ENCODE measurements at regions not wholly inside any gene's neighbourhood (a gene's known extent, or its start where the extent isn't known, plus 50 kb on each side); places are given as distances from the start of the nearest gene placed in this dataset.

DNA sequence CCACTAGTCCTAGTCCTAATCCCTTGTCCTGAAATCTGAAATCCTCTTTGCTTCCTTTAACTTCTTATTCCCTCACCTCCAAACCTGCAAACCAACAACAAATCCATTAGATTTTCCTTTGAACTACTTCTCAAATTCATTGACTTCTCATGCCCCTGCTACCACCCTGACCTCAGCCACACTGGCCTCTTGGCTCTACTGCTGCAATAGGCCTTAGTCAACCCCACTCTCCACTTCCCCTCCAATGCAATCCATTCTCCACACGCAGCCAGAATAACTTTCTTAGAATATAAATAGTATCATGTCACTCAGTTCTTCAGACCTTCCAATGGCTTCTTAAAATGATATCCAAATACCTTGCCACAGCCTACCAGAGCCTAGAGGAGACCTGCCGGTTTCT lies 131.1 kb upstream of the GADL1 start:
- Histone ChIP-seq H3K9me3 (ENCODE audit: insufficient read depth, low read depth, low read length) (peaks cover 5% of the 10 kb centered on the region), H2AFZ (ENCODE audit: low read depth, low read length) (no peak overlapping the region), H4K20me1 (ENCODE audit: insufficient read depth, low read length) (no peaks in the 10 kb centered on the region), H3K4me1 (ENCODE audit: insufficient read depth, low read length) (no peaks in the 10 kb centered on the region), H3K4me3 (ENCODE audit: insufficient read depth, low read depth, low read length) (no peak overlapping the region), H3K9ac (ENCODE audit: low read length) (no peak overlapping the region), H3K27ac (ENCODE audit: low read depth, low read length) (no peak overlapping the region), H3K27me3 (ENCODE audit: insufficient read depth, low read length) (no peaks in the 10 kb centered on the region), H3K36me3 (ENCODE audit: insufficient read depth, low read length) (no peaks in the 10 kb centered on the region), H3K4me2 (ENCODE audit: low read length) (no peak overlapping the region), H3K79me2 (ENCODE audit: insufficient read depth, low read length) (no peaks in the 10 kb centered on the region)
- Mint-ChIP-seq H3K27ac (ENCODE audit: unreplicated experiment) (no peak overlapping the region), H3K4me3 (ENCODE audit: unreplicated experiment) (no peak overlapping the region), H3K4me1 (ENCODE audit: low read depth, unreplicated experiment) (no peaks in the 10 kb centered on the region), H3K36me3 (ENCODE audit: low read depth, unreplicated experiment) (no peaks in the 10 kb centered on the region), H3K27me3 (ENCODE audit: low read depth, unreplicated experiment) (no peaks in the 10 kb centered on the region), H3K9me3 (ENCODE audit: unreplicated experiment) (peaks cover 16% of the 10 kb centered on the region)
- DNase-seq (ENCODE audit: low read depth) (no peak), FAIRE-seq (no peak)
- TF ChIP-seq, protein P1, sequence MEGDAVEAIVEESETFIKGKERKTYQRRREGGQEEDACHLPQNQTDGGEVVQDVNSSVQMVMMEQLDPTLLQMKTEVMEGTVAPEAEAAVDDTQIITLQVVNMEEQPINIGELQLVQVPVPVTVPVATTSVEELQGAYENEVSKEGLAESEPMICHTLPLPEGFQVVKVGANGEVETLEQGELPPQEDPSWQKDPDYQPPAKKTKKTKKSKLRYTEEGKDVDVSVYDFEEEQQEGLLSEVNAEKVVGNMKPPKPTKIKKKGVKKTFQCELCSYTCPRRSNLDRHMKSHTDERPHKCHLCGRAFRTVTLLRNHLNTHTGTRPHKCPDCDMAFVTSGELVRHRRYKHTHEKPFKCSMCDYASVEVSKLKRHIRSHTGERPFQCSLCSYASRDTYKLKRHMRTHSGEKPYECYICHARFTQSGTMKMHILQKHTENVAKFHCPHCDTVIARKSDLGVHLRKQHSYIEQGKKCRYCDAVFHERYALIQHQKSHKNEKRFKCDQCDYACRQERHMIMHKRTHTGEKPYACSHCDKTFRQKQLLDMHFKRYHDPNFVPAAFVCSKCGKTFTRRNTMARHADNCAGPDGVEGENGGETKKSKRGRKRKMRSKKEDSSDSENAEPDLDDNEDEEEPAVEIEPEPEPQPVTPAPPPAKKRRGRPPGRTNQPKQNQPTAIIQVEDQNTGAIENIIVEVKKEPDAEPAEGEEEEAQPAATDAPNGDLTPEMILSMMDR (IDR thresholded peaks at IDR 0.05; ENCODE audit: insufficient read depth, low read depth, low read length): no peak

DNA sequence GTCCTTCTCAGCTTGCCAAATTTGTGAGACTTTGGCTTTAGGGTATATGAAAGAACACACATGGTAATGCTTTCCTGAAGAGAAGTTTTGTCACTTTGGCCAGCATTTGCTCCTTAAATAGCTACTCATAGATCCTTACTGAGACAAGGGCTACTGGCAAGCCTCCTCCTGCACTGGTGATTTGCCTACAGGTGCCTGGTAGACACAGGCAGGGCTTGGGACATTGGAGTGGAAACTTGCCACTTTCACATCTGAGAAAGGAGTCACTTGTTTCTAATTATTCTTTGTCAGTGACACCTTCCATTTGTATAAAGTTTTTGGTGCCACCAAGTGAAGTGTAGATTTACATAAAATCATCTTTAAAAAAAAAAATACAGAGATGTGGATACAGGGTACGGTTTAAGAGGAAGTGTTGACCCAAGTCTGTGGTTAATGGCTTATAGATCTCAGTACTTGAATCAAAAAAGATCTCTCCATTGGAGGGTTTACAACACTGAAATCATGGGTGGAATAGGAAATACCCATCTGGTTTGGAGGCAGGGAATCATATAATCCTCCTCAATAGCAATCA lies 132.8 kb upstream of the GADL1 start:
- FAIRE-seq (no peak), DNase-seq (ENCODE audit: low read depth) (no peak)
- no peak overlapping the region for H3K4me3 ChIP-seq (ENCODE audit: insufficient read depth, low read depth, low read length)
- H3K27ac ChIP-seq (ENCODE audit: low read depth, low read length): no peak overlapping the region
- H3K9ac ChIP-seq (ENCODE audit: low read length): no peak overlapping the region
- no peaks in the 10 kb centered on the region for H3K27me3 ChIP-seq (ENCODE audit: insufficient read depth, low read length)
- no peak overlapping the region for H3K4me3 Mint-ChIP-seq (ENCODE audit: unreplicated experiment)
- no peaks in the 10 kb centered on the region for H3K36me3 Mint-ChIP-seq (ENCODE audit: low read depth, unreplicated experiment)
- no peaks in the 10 kb centered on the region for H3K4me1 Mint-ChIP-seq (ENCODE audit: low read depth, unreplicated experiment)
- no peaks in the 10 kb centered on the region for H3K36me3 ChIP-seq (ENCODE audit: insufficient read depth, low read length)
- no peaks in the 10 kb centered on the region for H3K4me1 ChIP-seq (ENCODE audit: insufficient read depth, low read length)
- no peak overlapping the region for H2AFZ ChIP-seq (ENCODE audit: low read depth, low read length)
- peaks cover 5% of the 10 kb centered on the region for H3K9me3 ChIP-seq (ENCODE audit: insufficient read depth, low read depth, low read length)
- no peaks in the 10 kb centered on the region for H3K79me2 ChIP-seq (ENCODE audit: insufficient read depth, low read length)
- H3K9me3 Mint-ChIP-seq (ENCODE audit: unreplicated experiment): peaks cover 18% of the 10 kb centered on the region
- no peak overlapping the region for H3K4me2 ChIP-seq (ENCODE audit: low read length)
- no peaks in the 10 kb centered on the region for H4K20me1 ChIP-seq (ENCODE audit: insufficient read depth, low read length)
- H3K27ac Mint-ChIP-seq (ENCODE audit: unreplicated experiment): no peak overlapping the region
- no peaks in the 10 kb centered on the region for H3K27me3 Mint-ChIP-seq (ENCODE audit: low read depth, unreplicated experiment)
- TF ChIP-seq EZH2 (IDR thresholded peaks at IDR 0.05; ENCODE audit: insufficient read depth, low read length): no peak
- TF ChIP-seq, protein P1 (IDR thresholded peaks at IDR 0.05; ENCODE audit: insufficient read depth, low read depth, low read length): no peak

DNA sequence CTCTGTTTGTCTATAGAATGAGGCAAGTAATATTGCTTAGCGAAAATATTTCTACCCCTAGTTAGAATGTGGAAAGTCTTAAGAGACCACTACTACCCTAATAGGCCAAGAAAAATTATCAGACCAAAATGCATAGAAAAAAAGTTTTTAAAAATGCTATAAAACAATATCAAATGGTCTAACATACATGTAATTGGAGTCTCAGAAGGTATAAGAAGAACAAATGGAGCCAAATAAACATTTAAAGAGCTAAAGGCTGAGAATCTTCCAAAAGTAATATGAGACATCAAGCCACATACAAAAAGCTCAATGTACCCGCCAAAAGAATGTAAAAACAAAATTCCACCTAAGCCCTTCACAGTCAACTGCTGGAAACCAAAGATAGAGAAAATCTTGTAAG lies 133.5 kb upstream of the GADL1 start:
- H3K4me2 ChIP-seq (ENCODE audit: low read length): no peak overlapping the region
- no peak overlapping the region for H3K27ac ChIP-seq (ENCODE audit: low read depth, low read length)
- H3K4me1 Mint-ChIP-seq (ENCODE audit: low read depth, unreplicated experiment): no peaks in the 10 kb centered on the region
- H3K36me3 ChIP-seq (ENCODE audit: insufficient read depth, low read length): no peaks in the 10 kb centered on the region
- FAIRE-seq (no peak), DNase-seq (ENCODE audit: low read depth) (no peak)
- peaks cover 5% of the 10 kb centered on the region for H3K9me3 ChIP-seq (ENCODE audit: insufficient read depth, low read depth, low read length)
- no peaks in the 10 kb centered on the region for H4K20me1 ChIP-seq (ENCODE audit: insufficient read depth, low read length)
- no peak overlapping the region for H2AFZ ChIP-seq (ENCODE audit: low read depth, low read length)
- H3K79me2 ChIP-seq (ENCODE audit: insufficient read depth, low read length): no peaks in the 10 kb centered on the region
- no peak overlapping the region for H3K27ac Mint-ChIP-seq (ENCODE audit: unreplicated experiment)
- TF ChIP-seq, protein P1 (IDR thresholded peaks at IDR 0.05; ENCODE audit: insufficient read depth, low read depth, low read length): no peak
- TF ChIP-seq EZH2 (IDR thresholded peaks at IDR 0.05; ENCODE audit: insufficient read depth, low read length): no peak
- H3K27me3 Mint-ChIP-seq (ENCODE audit: low read depth, unreplicated experiment): no peaks in the 10 kb centered on the region
- no peak overlapping the region for H3K4me3 Mint-ChIP-seq (ENCODE audit: unreplicated experiment)
- H3K4me1 ChIP-seq (ENCODE audit: insufficient read depth, low read length): no peaks in the 10 kb centered on the region
- no peak overlapping the region for H3K4me3 ChIP-seq (ENCODE audit: insufficient read depth, low read depth, low read length)
- no peak overlapping the region for H3K9ac ChIP-seq (ENCODE audit: low read length)
- no peaks in the 10 kb centered on the region for H3K36me3 Mint-ChIP-seq (ENCODE audit: low read depth, unreplicated experiment)
- no peaks in the 10 kb centered on the region for H3K27me3 ChIP-seq (ENCODE audit: insufficient read depth, low read length)
- peaks cover 18% of the 10 kb centered on the region for H3K9me3 Mint-ChIP-seq (ENCODE audit: unreplicated experiment)
